Keratinocyte (primary cell): ENCODE measurements at regions not wholly inside any gene's neighbourhood (a gene's known extent, or its start where the extent isn't known, plus 50 kb on each side); places are given as distances from the start of the nearest gene placed in this dataset.

Experiments
- DNase-seq: peaks from one replicate; pipeline ENCODE4 v3.0.0-alpha.2; 2011; ENCODE audit warnings: low read depth, missing footprints, low spot score
- FAIRE-seq: peaks from 2 replicates; lab custom pipeline; 2011; peaks lifted over from hg19 to GRCh38; lab: Jason Lieb, UNC
- H2AFZ ChIP-seq: 2 replicates; pipeline ENCODE4 v1.6.0; 2012; ENCODE audit warnings: low read length, control low read depth, inconsistent platforms; ENCODE audit not compliant: control insufficient read depth
- H3K27ac ChIP-seq: 2 replicates; pipeline ENCODE4 v1.5.1; 2011; ENCODE audit warnings: low read length; ENCODE audit not compliant: control insufficient read depth, insufficient read depth
- H3K27me3 ChIP-seq: 3 replicates; pipeline ENCODE4 v1.6.0; 2011; ENCODE audit warnings: low read length; ENCODE audit not compliant: control insufficient read depth, insufficient read depth; ENCODE audit errors: extremely low read depth
- H3K36me3 ChIP-seq, 2 experiments: 2 replicates in 1 of 2; 3 replicates in 1 of 2; pipeline ENCODE4 v1.5.1; 2011; ENCODE audit warnings: low read length in 2 of 2, mild to moderate bottlenecking in 1 of 2; ENCODE audit not compliant: control insufficient read depth in 2 of 2, insufficient read depth in 2 of 2; ENCODE audit errors: extremely low read depth in 1 of 2
- H3K4me1 ChIP-seq: 3 replicates; pipeline ENCODE4 v1.5.1; 2011; ENCODE audit warnings: low read length; ENCODE audit not compliant: control insufficient read depth, insufficient read depth; ENCODE audit errors: extremely low read depth
- H3K4me2 ChIP-seq: 3 replicates; pipeline ENCODE4 v1.6.0; 2011; ENCODE audit warnings: low read depth, low read length; ENCODE audit not compliant: control insufficient read depth, insufficient read depth; ENCODE audit errors: extremely low read depth
- H3K4me3 ChIP-seq, 3 experiments: fragments of 200-600 bp in 1 of 3; sonication (generic) in 1 of 3; 2 replicates in 2 of 3; 3 replicates in 1 of 3; pipeline ENCODE4 v1.5.1; 2011 to 2016; ENCODE audit warnings: low read length in 3 of 3, mild to moderate bottlenecking in 3 of 3, control low read depth in 2 of 3, inconsistent platforms in 1 of 3, low read depth in 1 of 3, mixed read lengths in 1 of 3, mixed run types in 1 of 3, moderate library complexity in 1 of 3; ENCODE audit not compliant: control insufficient read depth in 2 of 3, insufficient read depth in 2 of 3; ENCODE audit errors: extremely low read depth in 1 of 3
- H3K79me2 ChIP-seq: 2 replicates; pipeline ENCODE4 v1.6.0; 2012; ENCODE audit warnings: low read length; ENCODE audit not compliant: control insufficient read depth, insufficient read depth
- H3K9ac ChIP-seq: 3 replicates; pipeline ENCODE4 v1.6.0; 2011; ENCODE audit warnings: low read length; ENCODE audit not compliant: control insufficient read depth, insufficient read depth; ENCODE audit errors: extremely low read depth
- H3K9me1 ChIP-seq: 3 replicates; pipeline ENCODE4 v1.6.0; 2011; ENCODE audit warnings: low read length; ENCODE audit not compliant: control insufficient read depth, insufficient read depth; ENCODE audit errors: extremely low read depth
- H3K9me3 ChIP-seq: 2 replicates; pipeline ENCODE4 v1.5.1; 2012; ENCODE audit warnings: low read depth, low read length; ENCODE audit not compliant: control insufficient read depth
- H4K20me1 ChIP-seq: 3 replicates; pipeline ENCODE4 v1.6.0; 2011; ENCODE audit warnings: low read length; ENCODE audit not compliant: control insufficient read depth, insufficient read depth; ENCODE audit errors: extremely low read depth
- CTCF ChIP-seq, 3 experiments: IDR thresholded peaks in 1 of 3; conservative IDR thresholded peaks in 1 of 3; optimal IDR thresholded peaks in 1 of 3; 2 replicates in 2 of 3; 3 replicates in 1 of 3; pipeline versions ENCODE3 to v1.5.1; 2011; ENCODE audit warnings: low read length in 3 of 3, mild to moderate bottlenecking in 3 of 3, moderate library complexity in 2 of 3, control low read depth in 1 of 3, inconsistent platforms in 1 of 3; ENCODE audit not compliant: insufficient read depth in 2 of 3; ENCODE audit errors: extremely low read depth in 1 of 3
- EZH2 ChIP-seq: IDR thresholded peaks from one replicate; pipeline ENCODE4 v1.6.1; 2012; ENCODE audit warnings: inconsistent platforms, mild to moderate bottlenecking, low read length, moderate library complexity
- dilution Hi-C: fragments of 300-500 bp; cut with MboI; formaldehyde crosslinking; loops from one replicate; pipeline ENCODE4 v1.7.0; 2020; ENCODE audit warnings: low sequenced_read_pairs; ENCODE audit not compliant: extremely low pct_ligation_motif_present

DNA sequence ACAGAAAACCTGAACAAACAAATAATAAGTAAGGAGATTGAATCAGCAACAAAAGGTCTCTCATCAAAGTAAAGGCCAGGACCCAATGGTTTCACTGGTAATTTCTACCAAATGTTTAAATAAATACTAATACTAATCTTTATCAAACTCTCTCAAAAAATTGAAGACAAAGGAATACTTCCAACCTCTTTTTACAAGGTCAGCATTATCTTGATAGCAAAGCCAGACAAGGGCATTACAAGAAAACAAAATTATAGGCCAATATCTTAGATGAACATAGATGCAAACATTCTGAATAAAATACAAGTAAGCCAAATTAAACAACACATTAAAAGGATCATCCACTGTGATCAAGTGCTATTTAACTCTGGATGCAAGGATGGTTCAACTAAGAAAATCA lies 239.8 kb upstream of the TMEM72 start:
- Histone ChIP-seq H3K4me3 (no peak overlapping the region), H4K20me1 (no peaks in the 10 kb centered on the region), H3K79me2 (no peaks in the 10 kb centered on the region), H3K4me2 (no peak overlapping the region), H3K9me3 (peaks cover 4% of the 10 kb centered on the region), H3K27me3 (no peaks in the 10 kb centered on the region), H3K36me3 (no peaks in the 10 kb centered on the region), H3K9me1 (no peaks in the 10 kb centered on the region), H2AFZ (no peak overlapping the region), H3K27ac (no peak overlapping the region), H3K4me1 (no peaks in the 10 kb centered on the region), H3K9ac (no peak overlapping the region)
- FAIRE-seq (no peak), DNase-seq (no peak)
- TF ChIP-seq EZH2, result no peak
- no peak for TF ChIP-seq CTCF (optimal IDR thresholded peaks at IDR 0.05 in 1 of 3, IDR thresholded peaks at IDR 0.05 in 1 of 3, conservative IDR thresholded peaks at IDR 0.05 in 1 of 3; ENCODE audit: extremely low read depth in 1 of 3, insufficient read depth in 2 of 3, low read length in 3 of 3)
- dilution Hi-C loops, result no loop called here

GRCh38 chr10:44673245-44673983 lies 237.7 kb upstream of the TMEM72 start:
- no peaks in the 10 kb centered on the region for H3K27me3 ChIP-seq
- TF ChIP-seq CTCF (optimal IDR thresholded peaks at IDR 0.05 in 1 of 3, IDR thresholded peaks at IDR 0.05 in 1 of 3, conservative IDR thresholded peaks at IDR 0.05 in 1 of 3; ENCODE audit: extremely low read depth in 1 of 3, insufficient read depth in 2 of 3, low read length in 3 of 3), result no peak
- no peak for TF ChIP-seq EZH2
- no peaks in the 10 kb centered on the region for H3K9me1 ChIP-seq
- H3K9ac ChIP-seq, result no peak overlapping the region
- H2AFZ ChIP-seq, result no peak overlapping the region
- H3K36me3 ChIP-seq, result no peaks in the 10 kb centered on the region
- H3K27ac ChIP-seq, result no peak overlapping the region
- H3K79me2 ChIP-seq, result no peaks in the 10 kb centered on the region
- no peak overlapping the region for H3K4me2 ChIP-seq
- no peaks in the 10 kb centered on the region for H3K9me3 ChIP-seq
- no peak for DNase-seq
- H3K4me3 ChIP-seq, result no peak overlapping the region
- dilution Hi-C loops, result no loop called here
- no peak for FAIRE-seq
- no peaks in the 10 kb centered on the region for H3K4me1 ChIP-seq
- H4K20me1 ChIP-seq, result no peaks in the 10 kb centered on the region
